SKM-1 (cell line): ENCODE measurements at regions not wholly inside any gene's neighbourhood (a gene's known extent, or its start where the extent isn't known, plus 50 kb on each side); places are given as distances from the start of the nearest gene placed in this dataset.
A peak's percentile ranks its signal among the peaks of the same experiment; 100 is the strongest.
"Not testable (repeated sequence)": the region's sequence is repeated elsewhere in the genome, so short reads cannot be mapped to it uniquely, and the experiment has no call there.

Source experiments
- DNase-seq: peaks from one replicate; lab custom pipeline; 2025; ENCODE audit not compliant: unreplicated experiment; lab: John Stamatoyannopoulos, UW

- no peak for DNase-seq
Measured at GRCh38 chr13:82096256-82096655, 1755.3 kb upstream of the SPRY2 start.

GRCh38 chr13:82092312-82092711 is 1751.4 kb upstream of the SPRY2 start:
- DNase-seq: no peak

GRCh38 chr13:82088781-82089180 is 1747.9 kb upstream of the SPRY2 start:
- DNase-seq: no peak

GRCh38 chr13:82076496-82076895 is 1735.6 kb upstream of the SPRY2 start:
- no peak for DNase-seq

GRCh38 chr13:82070416-82070815 is 1729.5 kb upstream of the SPRY2 start:
- no peak for DNase-seq

- DNase-seq: no peak
Measured at GRCh38 chr13:82062772-82063171, 1721.8 kb upstream of the SPRY2 start.

- DNase-seq: no peak
Measured at GRCh38 chr13:82058364-82058763, 1717.4 kb upstream of the SPRY2 start.

- DNase-seq: not testable (repeated sequence)
Measured at GRCh38 chr13:82045316-82045715, 1704.4 kb upstream of the SPRY2 start.

- no peak for DNase-seq
Measured at GRCh38 chr13:82036602-82037001, 1695.7 kb upstream of the SPRY2 start.

GRCh38 chr13:82011355-82011754 is 1670.4 kb upstream of the SPRY2 start:
- no peak for DNase-seq

- DNase-seq: no peak
Measured at GRCh38 chr13:82010780-82011179, 1669.9 kb upstream of the SPRY2 start.

- DNase-seq: no peak
Measured at GRCh38 chr13:82002710-82003109, 1661.8 kb upstream of the SPRY2 start.

- no peak for DNase-seq
Measured at GRCh38 chr13:81995316-81995715, 1654.4 kb upstream of the SPRY2 start.

- no peak for DNase-seq
Measured at GRCh38 chr13:81990652-81991051, 1649.7 kb upstream of the SPRY2 start.

GRCh38 chr13:81988567-81988966 is 1647.6 kb upstream of the SPRY2 start:
- DNase-seq: no peak

- DNase-seq: no peak
Measured at GRCh38 chr13:81987677-81988357, 1646.9 kb upstream of the SPRY2 start.

GRCh38 chr13:81987159-81987558 is 1646.2 kb upstream of the SPRY2 start:
- DNase-seq: no peak

GRCh38 chr13:81986308-81986707 is 1645.4 kb upstream of the SPRY2 start:
- no peak for DNase-seq

- no peak for DNase-seq
Measured at GRCh38 chr13:81957121-81957520, 1616.2 kb upstream of the SPRY2 start.

- peak; percentile 20 for DNase-seq
Measured at GRCh38 chr13:81929988-81930387, 1589.1 kb upstream of the SPRY2 start.

GRCh38 chr13:81927347-81927746 is 1586.4 kb upstream of the SPRY2 start:
- no peak for DNase-seq

- DNase-seq: no peak
Measured at GRCh38 chr13:81917810-81918209, 1576.9 kb upstream of the SPRY2 start.

- no peak for DNase-seq
Measured at GRCh38 chr13:81916461-81916860, 1575.5 kb upstream of the SPRY2 start.
